Caco-2 (cell line): ENCODE measurements at regions not wholly inside any gene's neighbourhood (a gene's known extent, or its start where the extent isn't known, plus 50 kb on each side); places are given as distances from the start of the nearest gene placed in this dataset. TPM values are rescaled to one million over a fixed set of nuclear protein-coding genes. Genes with fewer than 3 reads are reported as not detected.
A peak's percentile ranks its signal among the peaks of the same experiment; 100 is the strongest.

ENCODE experiments used
- BruUV-seq: library from RNA; stranded (reverse); fragments of 400-500 nt; replicated peaks from 2 replicates; lab custom pipeline; 2021; lab: Mats Ljungman, UMichigan
- CTCF ChIA-PET: fragments of 300-600 bp; sonication (Branson Sonifier 250); formaldehyde crosslinking; loops from one replicate; lab custom pipeline; 2022; ENCODE audit warnings: antibody characterized with exemption; lab: Charles Lee
- POLR2A ChIA-PET: fragments of 300-600 bp; sonication (Branson Sonifier 250); formaldehyde crosslinking; loops from one replicate; lab custom pipeline; 2022; ENCODE audit warnings: antibody characterized with exemption; lab: Charles Lee
- DNase-seq, 2 experiments: peaks; one replicate each; pipeline versions ENCODE4 v3.0.0 to v3.0.0-alpha.2; 2020 to 2022
- H3K27me3 ChIP-seq: replicated peaks from 2 replicates; pipeline ENCODE4 v1.6.0; 2011; ENCODE audit warnings: low read length; ENCODE audit not compliant: control insufficient read depth, insufficient read depth
- H3K36me3 ChIP-seq: 2 replicates; pipeline ENCODE4 v1.5.1; 2011; ENCODE audit warnings: low read length; ENCODE audit not compliant: control insufficient read depth, insufficient read depth
- H3K4me1 ChIP-seq: fragments of 250-450 bp; sonication (Bioruptor Pico); 2 replicates; pipeline ENCODE4 v1.5.1; 2020; ENCODE audit warnings: mild to moderate bottlenecking
- H3K4me3 ChIP-seq: 2 replicates; pipeline ENCODE4 v1.5.1; 2011; ENCODE audit warnings: low read depth, mild to moderate bottlenecking, control low read depth, low read length
- H3K9me3 ChIP-seq: fragments of 250-450 bp; sonication (Bioruptor Pico); 2 replicates; pipeline ENCODE4 v1.5.1; 2020; ENCODE audit warnings: mild to moderate bottlenecking, moderate library complexity
- H3K27ac Mint-ChIP-seq: one replicate; pipeline ENCODE4 v1.8.0; 2022; ENCODE audit warnings: mixed read lengths; ENCODE audit not compliant: unreplicated experiment
- H3K27me3 Mint-ChIP-seq: one replicate; pipeline ENCODE4 v1.8.0; 2022; ENCODE audit warnings: mixed read lengths; ENCODE audit not compliant: insufficient read depth, unreplicated experiment
- H3K36me3 Mint-ChIP-seq: one replicate; pipeline ENCODE4 v1.8.0; 2022; ENCODE audit warnings: mild to moderate bottlenecking, mixed read lengths; ENCODE audit not compliant: insufficient read depth, unreplicated experiment
- H3K4me1 Mint-ChIP-seq: one replicate; pipeline ENCODE4 v1.8.0; 2022; ENCODE audit warnings: low read depth, mixed read lengths; ENCODE audit not compliant: unreplicated experiment
- H3K4me3 Mint-ChIP-seq: one replicate; pipeline ENCODE4 v1.8.0; 2022; ENCODE audit warnings: mild to moderate bottlenecking, moderate library complexity, mixed read lengths; ENCODE audit not compliant: unreplicated experiment
- H3K9me3 Mint-ChIP-seq: one replicate; pipeline ENCODE4 v1.8.0; 2022; ENCODE audit warnings: mixed read lengths; ENCODE audit not compliant: unreplicated experiment
- intact Hi-C: fragments of 100-400 bp; cut with micrococcal nuclease; formaldehyde crosslinking; loops from one replicate; pipeline ENCODE4 v1.10.0; 2022; ENCODE audit not compliant: unreplicated experiment
- microRNA-seq: library from miRNA; unstranded; fragments of <30 nt; microRNA quantifications from one replicate; pipeline ENCODE4 v1.2.0, GENCODE V29; 2022
- TF ChIP-seq, protein P1 (sequence below), 2 experiments: fragments of 200-600 bp in 1 of 2; IDR thresholded peaks; 1 replicate in 1 of 2; 2 replicates in 1 of 2; pipeline versions ENCODE4 v1.5.1 to v1.8.0; 2011 to 2022; ENCODE audit warnings: antibody characterized with exemption in 1 of 2, control low read depth in 1 of 2, inconsistent platforms in 1 of 2, low read depth in 1 of 2, low read length in 1 of 2, mild to moderate bottlenecking in 1 of 2, moderate library complexity in 1 of 2; ENCODE audit not compliant: insufficient read depth in 1 of 2, severe bottlenecking in 1 of 2, unreplicated experiment in 1 of 2

GRCh38 chr16:85562093-85562786, 50.9 kb upstream of the GSE1 start:
- TF ChIP-seq, protein P1, sequence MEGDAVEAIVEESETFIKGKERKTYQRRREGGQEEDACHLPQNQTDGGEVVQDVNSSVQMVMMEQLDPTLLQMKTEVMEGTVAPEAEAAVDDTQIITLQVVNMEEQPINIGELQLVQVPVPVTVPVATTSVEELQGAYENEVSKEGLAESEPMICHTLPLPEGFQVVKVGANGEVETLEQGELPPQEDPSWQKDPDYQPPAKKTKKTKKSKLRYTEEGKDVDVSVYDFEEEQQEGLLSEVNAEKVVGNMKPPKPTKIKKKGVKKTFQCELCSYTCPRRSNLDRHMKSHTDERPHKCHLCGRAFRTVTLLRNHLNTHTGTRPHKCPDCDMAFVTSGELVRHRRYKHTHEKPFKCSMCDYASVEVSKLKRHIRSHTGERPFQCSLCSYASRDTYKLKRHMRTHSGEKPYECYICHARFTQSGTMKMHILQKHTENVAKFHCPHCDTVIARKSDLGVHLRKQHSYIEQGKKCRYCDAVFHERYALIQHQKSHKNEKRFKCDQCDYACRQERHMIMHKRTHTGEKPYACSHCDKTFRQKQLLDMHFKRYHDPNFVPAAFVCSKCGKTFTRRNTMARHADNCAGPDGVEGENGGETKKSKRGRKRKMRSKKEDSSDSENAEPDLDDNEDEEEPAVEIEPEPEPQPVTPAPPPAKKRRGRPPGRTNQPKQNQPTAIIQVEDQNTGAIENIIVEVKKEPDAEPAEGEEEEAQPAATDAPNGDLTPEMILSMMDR (IDR thresholded peaks at IDR 0.05; ENCODE audit: insufficient read depth in 1 of 2, low read depth in 1 of 2, low read length in 1 of 2, severe bottlenecking in 1 of 2, unreplicated experiment in 1 of 2): no peak
- Histone ChIP-seq H3K27me3 (no peaks in the 10 kb centered on the region), H3K9me3 (no peaks in the 10 kb centered on the region), H3K4me1 (peaks cover 34% of the 10 kb centered on the region), H3K36me3 (no peaks in the 10 kb centered on the region), H3K4me3 (no peak overlapping the region)
- Mint-ChIP-seq H3K27me3 (no peaks in the 10 kb centered on the region), H3K9me3 (no peaks in the 10 kb centered on the region), H3K4me1 (peaks cover 33% of the 10 kb centered on the region), H3K4me3 (no peak overlapping the region), H3K36me3 (peaks cover 15% of the 10 kb centered on the region), H3K27ac (peak overlapping the region; percentile 27)
- peak; percentile 34 to 65 for DNase-seq
- ChIA-PET CTCF (interaction anchor here (0.5 kb wide), 1 partner anchor 50 kb away, joined by 4 read pairs; no protein-coding TSS in a partner anchor), POLR2A (no interaction called here)
- intact Hi-C loops: no loop called here
- BruUV-seq: no TSS peak

- Mint-ChIP-seq H3K9me3 (no peaks in the 10 kb centered on the region), H3K36me3 (peaks cover 9% of the 10 kb centered on the region), H3K27me3 (no peaks in the 10 kb centered on the region), H3K27ac (peak overlapping the region; percentile 27), H3K4me3 (no peak overlapping the region), H3K4me1 (peaks cover 27% of the 10 kb centered on the region)
- H3K36me3 ChIP-seq: no peaks in the 10 kb centered on the region
- peaks cover 32% of the 10 kb centered on the region for H3K4me1 ChIP-seq
- ChIA-PET CTCF (interaction anchor here (0.6 to 1.5 kb wide), 4 partner anchors 47 to 172 kb away, joined by 3 to 4 read pairs (median 4); no protein-coding TSS in a partner anchor), POLR2A (no interaction called here)
- no TSS peak for BruUV-seq
- no peak overlapping the region for H3K4me3 ChIP-seq
- intact Hi-C loops: no loop called here
- DNase-seq: no peak
- TF ChIP-seq, protein P1 (IDR thresholded peaks at IDR 0.05; ENCODE audit: insufficient read depth in 1 of 2, low read depth in 1 of 2, low read length in 1 of 2, severe bottlenecking in 1 of 2, unreplicated experiment in 1 of 2): no peak
- no peaks in the 10 kb centered on the region for H3K27me3 ChIP-seq
- no peaks in the 10 kb centered on the region for H3K9me3 ChIP-seq
Observed at GRCh38 chr16:85563034-85563433, 50.1 kb upstream of the GSE1 start.

Small RNA genes lying in the stretch of these regions (microRNA-seq; reads per million reads assigned to microRNA genes)
- gene MIR5093: not detected
